Neutrophil (primary cell): ENCODE measurements at regions not wholly inside any gene's neighbourhood (a gene's known extent, or its start where the extent isn't known, plus 50 kb on each side); places are given as distances from the start of the nearest gene placed in this dataset.

Experiments used
- H3K27ac ChIP-seq: fragments of 200-600 bp; sonication (generic); 2 replicates; pipeline ENCODE4 v1.5.1; 2016; ENCODE audit warnings: mild to moderate bottlenecking, moderate library complexity
- H3K27me3 ChIP-seq: fragments of 200-600 bp; sonication (generic); 2 replicates; pipeline ENCODE4 v1.6.0; 2016; ENCODE audit warnings: mild to moderate bottlenecking
- H3K36me3 ChIP-seq: fragments of 200-600 bp; sonication (generic); 2 replicates; pipeline ENCODE4 v1.5.1; 2017
- H3K4me1 ChIP-seq, 2 experiments: fragments of 200-600 bp in 1 of 2; sonication (generic) in 1 of 2; 1 replicate in 1 of 2; 2 replicates in 1 of 2; pipeline versions ENCODE4 v1.5.1 to v1.6.1; 2013 to 2016; ENCODE audit warnings: low read depth in 1 of 2, low read length in 1 of 2, mild to moderate bottlenecking in 1 of 2, moderate library complexity in 1 of 2; ENCODE audit not compliant: control insufficient read depth in 1 of 2, insufficient read depth in 1 of 2
- H3K4me3 ChIP-seq, 2 experiments: fragments of 200-600 bp in 1 of 2; sonication (generic) in 1 of 2; 1 replicate in 1 of 2; 2 replicates in 1 of 2; pipeline ENCODE4 v1.5.1; 2013 to 2016; ENCODE audit warnings: low read depth in 1 of 2, low read length in 1 of 2, mild to moderate bottlenecking in 1 of 2, moderate library complexity in 1 of 2
- H3K9me3 ChIP-seq: fragments of 200-600 bp; sonication (generic); 2 replicates; pipeline ENCODE4 v1.5.1; 2016
- TF ChIP-seq, protein P1 (sequence below): fragments of 200-600 bp; sonication (generic); IDR thresholded peaks from 2 replicates; pipeline ENCODE4 v1.5.1; 2016; ENCODE audit warnings: antibody characterized with exemption

DNA sequence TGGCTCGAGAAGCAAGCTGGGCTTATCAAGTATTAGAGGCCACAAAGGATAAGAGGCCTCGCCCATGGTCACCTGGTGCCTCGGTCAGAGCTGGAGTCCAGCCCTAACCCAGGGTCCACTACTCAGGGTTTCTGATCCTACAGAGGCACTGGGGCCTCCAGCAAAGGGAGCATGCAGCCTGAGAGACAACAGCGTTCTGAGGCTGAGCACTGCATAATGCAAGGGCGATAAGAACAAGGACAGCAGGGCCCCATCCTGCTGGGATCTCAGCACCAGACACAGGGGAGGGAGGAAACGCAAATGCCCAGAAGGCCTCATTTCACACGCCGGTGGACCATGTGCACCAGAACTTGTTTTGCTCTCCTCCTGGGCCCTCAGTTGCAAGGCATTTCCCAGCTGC is 63.0 kb downstream of the C5orf15 start:
- Histone ChIP-seq H3K27me3 (no peaks in the 10 kb centered on the region), H3K36me3 (no peaks in the 10 kb centered on the region), H3K4me3 (no peak overlapping the region), H3K27ac (no peak overlapping the region), H3K9me3 (no peaks in the 10 kb centered on the region), H3K4me1 (no peaks in the 10 kb centered on the region)
- TF ChIP-seq, protein P1, sequence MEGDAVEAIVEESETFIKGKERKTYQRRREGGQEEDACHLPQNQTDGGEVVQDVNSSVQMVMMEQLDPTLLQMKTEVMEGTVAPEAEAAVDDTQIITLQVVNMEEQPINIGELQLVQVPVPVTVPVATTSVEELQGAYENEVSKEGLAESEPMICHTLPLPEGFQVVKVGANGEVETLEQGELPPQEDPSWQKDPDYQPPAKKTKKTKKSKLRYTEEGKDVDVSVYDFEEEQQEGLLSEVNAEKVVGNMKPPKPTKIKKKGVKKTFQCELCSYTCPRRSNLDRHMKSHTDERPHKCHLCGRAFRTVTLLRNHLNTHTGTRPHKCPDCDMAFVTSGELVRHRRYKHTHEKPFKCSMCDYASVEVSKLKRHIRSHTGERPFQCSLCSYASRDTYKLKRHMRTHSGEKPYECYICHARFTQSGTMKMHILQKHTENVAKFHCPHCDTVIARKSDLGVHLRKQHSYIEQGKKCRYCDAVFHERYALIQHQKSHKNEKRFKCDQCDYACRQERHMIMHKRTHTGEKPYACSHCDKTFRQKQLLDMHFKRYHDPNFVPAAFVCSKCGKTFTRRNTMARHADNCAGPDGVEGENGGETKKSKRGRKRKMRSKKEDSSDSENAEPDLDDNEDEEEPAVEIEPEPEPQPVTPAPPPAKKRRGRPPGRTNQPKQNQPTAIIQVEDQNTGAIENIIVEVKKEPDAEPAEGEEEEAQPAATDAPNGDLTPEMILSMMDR = no peak

DNA sequence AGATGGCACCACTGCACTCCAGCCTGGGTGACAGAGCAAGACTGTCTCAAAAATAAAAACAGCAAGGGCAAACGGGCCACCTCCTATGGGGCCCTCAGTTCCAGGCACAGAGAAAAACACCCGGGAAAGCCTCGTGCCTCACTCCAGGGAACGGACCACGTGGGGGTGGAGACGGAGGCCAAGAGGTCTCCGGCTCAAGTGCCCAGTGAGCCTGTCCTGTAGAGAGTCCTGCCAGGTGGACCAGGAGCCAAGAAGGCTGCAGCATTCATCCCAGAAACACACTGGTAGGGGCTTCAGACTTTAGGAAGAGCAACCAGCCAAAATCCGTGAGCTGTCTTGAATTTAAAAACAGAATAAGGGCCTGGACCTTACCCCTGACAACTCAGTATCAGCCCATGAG is 63.8 kb downstream of the C5orf15 start:
- TF ChIP-seq, protein P1 = no peak
- Histone ChIP-seq H3K9me3 (no peaks in the 10 kb centered on the region), H3K4me3 (no peak overlapping the region), H3K36me3 (no peaks in the 10 kb centered on the region), H3K4me1 (no peaks in the 10 kb centered on the region), H3K27me3 (no peaks in the 10 kb centered on the region), H3K27ac (no peak overlapping the region)

DNA sequence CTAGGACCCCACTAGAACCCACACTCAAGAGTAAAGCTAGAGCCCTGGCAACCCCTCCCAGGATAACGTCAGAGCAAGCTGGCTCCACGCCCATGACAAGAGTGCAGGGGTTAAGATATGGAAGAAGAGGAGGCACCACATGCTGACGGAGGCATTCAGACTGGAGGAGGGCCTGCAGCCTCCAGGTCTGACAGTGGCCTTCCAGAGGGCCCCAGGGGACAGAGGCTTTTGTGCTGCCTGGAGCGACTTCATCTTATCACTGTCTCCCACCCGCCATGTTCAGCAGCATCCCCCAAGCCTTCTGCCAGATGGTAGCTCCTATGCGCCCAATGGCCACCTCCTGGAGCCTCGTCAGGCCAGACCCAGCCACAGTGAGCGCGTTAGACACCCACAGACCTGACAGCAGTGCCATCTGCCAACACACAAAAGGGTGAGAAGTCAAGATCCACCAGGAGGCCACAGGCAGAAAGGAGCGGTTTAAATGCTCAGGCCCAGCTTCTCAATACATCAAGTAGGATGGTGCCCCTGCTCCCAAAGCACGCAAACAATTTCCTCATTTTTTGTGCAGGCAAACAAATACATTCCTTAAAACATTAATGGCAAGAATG is 65.8 kb downstream of the C5orf15 start:
- TF ChIP-seq, protein P1 = no peak
- Histone ChIP-seq H3K36me3 (no peaks in the 10 kb centered on the region), H3K27ac (no peak overlapping the region), H3K4me1 (no peaks in the 10 kb centered on the region), H3K27me3 (no peaks in the 10 kb centered on the region), H3K9me3 (no peaks in the 10 kb centered on the region), H3K4me3 (no peak overlapping the region)

DNA sequence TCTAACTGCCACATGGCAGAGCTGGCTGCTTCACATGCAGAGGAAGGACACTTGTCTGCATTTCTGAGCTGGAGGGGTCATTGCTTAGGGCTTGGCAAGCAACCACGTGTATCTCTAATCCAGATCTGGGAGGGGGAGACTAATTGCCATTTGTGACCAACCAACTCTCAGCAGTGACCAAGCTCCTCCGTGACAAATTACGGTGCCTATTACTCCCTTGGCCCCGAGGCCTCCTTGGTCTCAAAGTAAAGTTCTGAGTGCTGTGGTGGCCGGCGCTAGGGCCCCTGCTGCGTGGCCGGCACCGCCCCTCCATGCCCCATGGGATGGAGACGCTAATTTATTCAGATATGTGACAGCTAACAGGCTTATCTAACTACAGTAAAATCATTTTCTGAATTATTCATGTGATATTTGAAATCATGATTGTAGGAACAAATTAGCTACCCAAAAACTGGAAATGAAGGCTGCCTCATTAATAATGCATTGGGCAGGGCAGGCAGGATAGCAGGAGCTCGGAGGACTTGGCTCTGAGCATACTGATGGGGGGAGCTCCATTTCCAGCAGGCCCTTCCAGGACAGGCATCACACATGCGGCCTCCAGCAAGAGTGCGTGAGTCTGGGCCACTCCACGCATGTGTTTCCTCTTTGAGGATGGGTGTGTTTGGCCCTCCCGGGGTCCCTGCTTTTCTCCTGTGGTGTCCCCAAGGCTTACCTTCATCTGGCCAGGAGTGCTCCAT is 67.7 kb downstream of the C5orf15 start:
- H3K27me3 ChIP-seq = no peaks in the 10 kb centered on the region
- no peak overlapping the region for H3K27ac ChIP-seq
- TF ChIP-seq, protein P1 = no peak

DNA sequence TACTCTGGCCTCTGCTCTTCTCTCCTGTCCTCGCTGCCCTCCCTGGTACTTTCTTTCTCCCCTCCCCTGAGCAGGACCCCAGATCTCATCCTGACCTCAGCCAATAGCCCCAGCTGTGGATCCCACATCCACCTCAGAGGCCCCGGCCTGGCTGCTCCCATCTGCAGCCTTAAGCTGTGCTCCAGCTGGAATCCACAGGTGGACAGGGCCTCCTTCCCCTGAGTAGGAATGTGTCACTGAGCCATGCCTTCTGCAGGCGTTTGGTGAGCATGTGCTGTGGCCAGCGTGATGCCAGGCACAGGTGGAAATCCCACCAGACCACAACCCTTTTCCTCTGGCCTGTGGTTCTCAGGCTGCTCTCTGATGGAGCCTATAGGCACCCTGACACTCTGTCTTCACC is 68.9 kb downstream of the C5orf15 start:
- TF ChIP-seq, protein P1 = no peak
- Histone ChIP-seq H3K4me3 (no peak overlapping the region), H3K36me3 (no peaks in the 10 kb centered on the region), H3K27me3 (peaks cover 6% of the 10 kb centered on the region), H3K9me3 (no peaks in the 10 kb centered on the region), H3K27ac (no peak overlapping the region), H3K4me1 (no peaks in the 10 kb centered on the region)

More for the DNA sequence above, 67.7 kb downstream of the C5orf15 start:
- H3K4me1 ChIP-seq = no peaks in the 10 kb centered on the region
- no peak overlapping the region for H3K4me3 ChIP-seq
- no peaks in the 10 kb centered on the region for H3K9me3 ChIP-seq
- no peaks in the 10 kb centered on the region for H3K36me3 ChIP-seq
